NCI-H774 (cell line): ENCODE measurements at regions not wholly inside any gene's neighbourhood (a gene's known extent, or its start where the extent isn't known, plus 50 kb on each side); places are given as distances from the start of the nearest gene placed in this dataset.

Source experiments
- DNase-seq: peaks from one replicate; lab custom pipeline; 2025; lab: John Stamatoyannopoulos, UW

- no peak for DNase-seq
Measured at GRCh38 chr5:73311291-73312110, 137.1 kb downstream of the FOXD1 start.

DNA sequence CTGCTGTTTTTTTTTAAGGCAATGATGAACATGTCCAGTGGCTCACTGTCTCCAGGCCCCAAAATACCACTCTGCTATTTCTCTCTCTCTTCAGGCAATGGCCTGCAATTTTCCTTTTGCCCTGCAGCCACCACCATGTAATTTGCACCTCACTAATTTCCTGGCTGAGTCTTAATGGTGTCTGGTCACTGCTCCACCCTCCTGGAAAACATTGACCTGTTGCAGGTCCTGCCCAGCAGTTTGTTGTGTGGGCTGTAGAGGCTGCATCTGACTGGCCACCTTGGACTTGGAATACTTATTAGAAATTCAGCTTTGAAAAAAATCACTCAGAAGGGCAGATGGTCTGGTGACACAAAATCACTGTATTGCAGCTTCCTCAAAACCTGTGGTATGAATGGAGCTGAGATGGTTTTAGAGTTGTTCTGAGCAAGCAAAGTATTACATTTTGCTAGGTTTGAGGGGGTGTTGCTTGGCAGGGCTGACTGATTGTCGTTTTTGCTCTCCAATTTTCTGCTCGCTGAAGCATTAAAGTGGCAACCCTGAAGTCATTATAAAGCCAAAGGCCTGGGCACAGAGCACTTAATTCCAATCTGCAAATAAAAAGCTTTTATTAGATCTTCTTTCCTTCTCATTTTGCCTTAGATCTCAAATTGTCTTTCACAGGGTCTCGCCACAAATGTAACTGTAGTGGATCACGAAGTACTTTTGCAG is 134.8 kb downstream of the TMEM174 start:
- DNase-seq, result no peak

DNA sequence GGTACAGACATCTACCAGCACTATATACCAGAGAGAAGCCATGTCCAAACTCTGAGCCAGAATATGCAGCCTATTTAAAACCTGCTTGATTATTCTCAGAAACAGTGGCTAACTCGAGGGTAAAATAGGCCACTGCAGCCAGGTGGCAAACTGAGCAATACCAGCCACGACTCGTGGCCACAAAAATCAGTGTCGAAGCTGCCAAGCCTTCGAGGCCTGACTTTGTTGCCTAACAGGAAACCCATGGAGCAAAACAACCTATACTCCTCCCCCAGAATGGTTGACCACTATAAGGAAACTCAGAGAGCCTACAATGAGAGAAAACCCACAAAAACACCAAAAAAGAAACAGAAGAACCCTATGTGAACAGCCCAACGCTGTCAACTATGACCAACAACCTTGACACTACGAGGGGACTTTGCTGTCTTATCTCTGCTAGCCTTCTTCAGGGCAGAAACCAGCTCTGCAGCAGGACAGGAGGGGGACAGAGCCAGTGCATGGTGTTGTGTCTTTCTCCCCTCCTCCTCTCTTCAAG is 133.8 kb downstream of the TMEM174 start:
- DNase-seq, result no peak

DNA sequence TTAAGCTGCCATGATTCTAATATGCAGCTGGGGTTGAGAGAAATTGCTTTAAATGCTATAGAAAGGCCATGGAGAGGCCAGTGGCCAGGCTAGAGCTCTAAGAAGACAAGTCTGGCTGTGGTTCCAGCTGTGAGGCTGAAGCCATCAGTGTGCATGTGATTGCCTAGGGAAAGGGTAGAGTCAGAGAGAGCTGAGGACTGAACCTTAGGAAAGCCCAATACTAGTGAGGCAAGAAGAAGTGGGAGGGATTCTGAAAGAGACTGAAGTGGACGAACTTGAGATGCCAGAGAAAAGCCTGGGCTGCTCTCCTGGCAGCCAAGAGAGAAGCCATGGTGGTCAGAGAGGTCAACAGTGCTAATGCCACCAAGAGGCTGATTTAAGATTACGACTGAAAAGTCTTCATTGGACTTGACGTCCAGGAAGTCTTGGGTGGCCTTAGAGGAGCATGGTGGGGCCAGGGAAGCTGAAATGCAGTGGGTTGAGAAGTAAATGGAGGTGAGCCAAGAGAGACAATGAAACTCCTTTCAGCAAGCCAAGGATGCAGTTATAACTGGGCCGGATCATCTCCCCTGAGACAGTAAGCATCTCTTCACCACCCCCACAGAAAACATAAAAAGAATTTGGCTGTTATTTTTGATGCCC is 133.2 kb downstream of the TMEM174 start:
- DNase-seq, result no peak

DNA sequence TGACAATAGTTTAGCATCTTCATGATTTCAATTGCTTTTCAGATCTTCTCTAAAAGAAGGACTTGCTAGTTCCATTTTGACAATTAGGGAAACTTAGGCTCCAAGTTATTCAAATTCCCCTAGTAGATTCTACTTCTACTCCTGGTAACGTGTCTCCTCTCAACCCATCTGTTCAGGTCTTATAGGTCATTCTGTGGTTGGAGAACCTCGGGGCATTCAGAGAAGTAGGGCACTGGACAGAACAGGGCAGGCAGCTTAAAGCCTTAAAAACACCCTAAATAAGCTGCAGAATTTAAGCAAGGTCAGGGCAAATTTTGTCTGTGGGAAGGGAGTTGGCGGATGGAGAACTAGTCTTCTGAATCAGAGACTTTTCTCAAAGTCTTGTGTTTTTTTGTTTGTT is 132.4 kb downstream of the TMEM174 start:
- DNase-seq, result no peak

GRCh38 chr5:73304381-73304780 is 131.4 kb downstream of the TMEM174 start:
- DNase-seq, result no peak

GRCh38 chr5:73303148-73304079 is 130.4 kb downstream of the TMEM174 start:
- DNase-seq, result no peak

DNA sequence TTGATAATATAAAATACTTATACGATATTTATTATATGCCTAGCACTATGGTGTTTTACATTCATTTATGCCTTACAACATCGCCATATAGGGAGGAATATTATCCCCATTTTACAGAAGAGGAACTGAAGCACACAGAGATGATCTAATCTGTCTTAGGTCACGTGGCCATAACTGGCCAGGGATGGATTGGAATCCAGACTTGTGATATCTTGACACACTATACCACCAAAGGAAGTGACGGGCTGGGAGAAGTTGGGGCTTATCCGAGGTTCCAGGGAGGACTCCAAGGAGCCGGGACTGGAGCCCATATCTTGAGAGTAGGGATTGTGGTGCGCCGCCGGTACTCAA is 129.8 kb downstream of the TMEM174 start:
- DNase-seq, result no peak

DNA sequence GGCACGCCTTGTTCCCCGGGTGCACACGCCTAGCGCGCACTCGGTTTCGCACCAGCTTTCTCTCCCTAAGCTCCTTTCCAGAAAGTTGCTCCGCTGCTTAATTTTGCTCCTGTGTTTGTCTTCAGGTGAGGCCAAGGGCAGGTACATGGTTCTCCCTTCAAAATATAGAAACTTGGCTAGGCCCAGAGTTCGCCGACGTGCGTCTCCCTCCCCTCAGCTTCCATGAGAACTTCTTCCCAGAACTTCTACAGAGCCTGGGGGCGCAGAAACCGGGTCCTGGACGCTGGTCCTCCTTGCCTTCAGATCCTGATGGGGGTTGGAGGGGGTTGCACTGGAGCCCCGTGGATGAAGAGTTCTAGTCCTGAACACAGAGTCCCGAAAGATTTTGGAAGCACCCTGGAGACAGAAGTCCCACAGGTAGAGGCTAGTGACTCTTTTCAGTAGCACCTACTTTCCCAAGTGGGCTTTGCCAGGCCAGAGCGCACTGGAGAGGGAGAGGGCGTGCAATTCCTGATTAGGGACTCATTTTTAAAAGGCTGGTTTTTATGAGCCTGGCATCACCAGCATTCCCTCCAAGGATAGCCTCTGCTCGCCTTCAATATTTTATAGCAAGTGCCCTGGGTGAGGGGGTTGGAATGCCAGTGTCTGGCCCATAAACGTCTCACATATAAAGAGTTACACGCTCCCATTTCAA is 128.4 kb downstream of the TMEM174 start:
- DNase-seq, result no peak

GRCh38 chr5:73300337-73301207 is 127.6 kb downstream of the TMEM174 start:
- no peak for DNase-seq

GRCh38 chr5:73299665-73300336 is 126.8 kb downstream of the TMEM174 start:
- no peak for DNase-seq

GRCh38 chr5:73298772-73299630 is 126.0 kb downstream of the TMEM174 start:
- no peak for DNase-seq

GRCh38 chr5:73298251-73298771 is 125.3 kb downstream of the TMEM174 start:
- no peak for DNase-seq

DNA sequence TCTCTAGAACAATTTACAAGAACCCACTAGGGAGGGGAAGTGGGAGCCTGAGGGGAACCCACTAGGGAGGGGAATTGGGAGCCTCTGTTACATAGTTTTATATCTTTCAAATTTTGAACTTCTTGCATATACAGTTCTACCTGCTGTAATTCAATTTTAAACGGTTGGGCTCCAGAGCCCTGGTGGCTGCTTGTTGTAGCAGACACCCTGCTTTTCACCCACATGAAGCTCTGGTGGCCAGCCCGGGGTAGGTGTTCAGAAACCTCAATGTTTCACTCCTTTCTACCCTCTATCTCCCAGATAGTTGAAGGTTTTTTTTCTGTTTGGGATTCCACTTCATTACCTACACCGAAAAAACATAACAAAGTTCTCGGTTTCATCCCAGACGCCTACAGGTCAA is 124.4 kb downstream of the TMEM174 start:
- DNase-seq, result no peak

DNA sequence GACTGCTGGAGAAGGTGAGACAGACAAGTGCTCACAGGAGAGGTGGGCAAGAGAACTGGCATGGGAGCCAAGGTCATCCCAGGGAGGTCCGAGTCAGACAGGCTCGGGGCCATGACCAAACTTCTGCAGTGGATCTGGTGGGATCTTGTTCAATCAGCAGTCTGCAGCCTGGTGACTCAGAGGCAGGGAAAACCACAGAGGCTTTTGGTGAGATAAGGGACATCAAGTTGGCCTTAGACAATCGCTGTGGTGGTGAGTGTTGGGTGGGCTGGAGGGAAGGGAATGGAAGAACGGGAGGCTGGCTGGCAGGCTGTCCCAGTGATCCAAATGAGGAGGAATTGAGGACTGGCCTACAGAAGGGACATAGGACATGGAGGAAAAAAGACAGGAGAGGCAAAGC is 123.8 kb downstream of the TMEM174 start:
- DNase-seq, result no peak

- no peak for DNase-seq
Measured at GRCh38 chr5:73295921-73296320, 122.9 kb downstream of the TMEM174 start.

DNA sequence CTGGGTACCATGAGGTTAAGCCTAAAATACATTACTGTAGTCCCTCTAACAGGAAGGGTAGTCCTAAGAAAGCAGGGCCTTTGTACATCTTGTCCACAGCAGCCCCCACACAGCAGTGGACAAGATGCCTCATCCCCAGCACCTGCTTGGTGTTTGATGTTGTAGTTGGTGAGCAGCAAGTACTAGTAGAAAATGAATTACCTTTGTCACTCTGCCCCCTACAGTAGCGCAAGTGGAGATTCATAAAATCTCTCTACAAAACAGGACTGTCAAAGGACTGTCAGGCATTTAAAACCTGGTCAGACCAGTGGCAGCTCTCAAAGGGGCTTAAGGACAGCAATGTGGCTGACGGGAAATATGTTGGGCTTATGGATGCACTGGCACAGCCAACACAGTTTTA is 122.5 kb downstream of the TMEM174 start:
- DNase-seq, result no peak

GRCh38 chr5:73292816-73293459 is 119.9 kb downstream of the TMEM174 start:
- no peak for DNase-seq
